MM.1S (cell line): ENCODE measurements at regions not wholly inside any gene's neighbourhood (a gene's known extent, or its start where the extent isn't known, plus 50 kb on each side); places are given as distances from the start of the nearest gene placed in this dataset.

Experiments used
- DNase-seq: peaks from one replicate; pipeline ENCODE4 v3.0.0-alpha.2; 2015
- H2AFZ ChIP-seq: fragments of 300-600 bp; sonication (generic); 2 replicates; pipeline ENCODE4 v1.6.0; 2016; ENCODE audit warnings: antibody characterized with exemption, low read length
- H3F3A ChIP-seq: fragments of 300-600 bp; sonication (generic); 2 replicates; pipeline ENCODE4 v1.6.1; 2016; ENCODE audit warnings: mild to moderate bottlenecking, antibody characterized with exemption, low read length, moderate library complexity, mixed read lengths; ENCODE audit not compliant: insufficient read depth
- H3K27ac ChIP-seq: fragments of 300-600 bp; sonication (generic); 2 replicates; pipeline ENCODE4 v1.5.1; 2016; ENCODE audit warnings: mild to moderate bottlenecking, low read length
- H3K27me3 ChIP-seq: fragments of 300-600 bp; sonication (generic); replicated peaks from 2 replicates; pipeline ENCODE4 v1.6.0; 2016; ENCODE audit warnings: low read length; ENCODE audit not compliant: insufficient read depth
- H3K36me3 ChIP-seq: fragments of 300-600 bp; sonication (generic); replicated peaks from 2 replicates; pipeline ENCODE4 v1.6.1; 2016; ENCODE audit warnings: mild to moderate bottlenecking, low read length, mixed read lengths; ENCODE audit not compliant: insufficient read depth
- H3K4me1 ChIP-seq: fragments of 300-600 bp; sonication (generic); 2 replicates; pipeline ENCODE4 v1.6.1; 2016; ENCODE audit warnings: low read length, mixed read lengths
- H3K4me2 ChIP-seq: fragments of 300-600 bp; sonication (generic); 2 replicates; pipeline ENCODE4 v1.6.0; 2016; ENCODE audit warnings: low read depth, low read length
- H3K4me3 ChIP-seq: fragments of 300-600 bp; sonication (generic); 2 replicates; pipeline ENCODE4 v1.5.1; 2016; ENCODE audit warnings: low read length, mixed read lengths
- H3K79me2 ChIP-seq: fragments of 300-600 bp; sonication (generic); 2 replicates; pipeline ENCODE4 v1.6.1; 2016; ENCODE audit warnings: mixed run types, low read length, mixed read lengths
- H3K9ac ChIP-seq: fragments of 300-600 bp; sonication (generic); 2 replicates; pipeline ENCODE4 v1.6.1; 2016; ENCODE audit warnings: low read length, mixed read lengths
- H3K9me2 ChIP-seq: fragments of 300-600 bp; sonication (generic); replicated peaks from 2 replicates; pipeline ENCODE4 v1.6.1; 2016; ENCODE audit warnings: mild to moderate bottlenecking, low read length, mixed read lengths; ENCODE audit not compliant: insufficient read depth
- H3K9me3 ChIP-seq: fragments of 300-600 bp; sonication (generic); replicated peaks from 2 replicates; pipeline ENCODE4 v1.6.1; 2016; ENCODE audit warnings: mild to moderate bottlenecking, low read length, mixed read lengths; ENCODE audit not compliant: insufficient read depth
- H4K20me1 ChIP-seq: fragments of 300-600 bp; sonication (generic); 2 replicates; pipeline ENCODE4 v1.6.1; 2016; ENCODE audit warnings: mild to moderate bottlenecking, low read length, moderate library complexity, mixed read lengths; ENCODE audit not compliant: insufficient read depth
- EZH2 ChIP-seq: fragments of 300-600 bp; sonication (generic); optimal IDR thresholded peaks from 2 replicates; pipeline ENCODE3; 2017; ENCODE audit warnings: low read depth, mild to moderate bottlenecking, antibody characterized with exemption, low read length, mixed read lengths
- EZH2phosphoT487 ChIP-seq: fragments of 300-600 bp; sonication (generic); IDR thresholded peaks from 2 replicates; pipeline ENCODE4 v1.6.1; 2018; ENCODE audit warnings: antibody characterized with exemption, low read length
- TF ChIP-seq, protein P1 (sequence below): fragments of 300-600 bp; sonication (generic); IDR thresholded peaks from 2 replicates; pipeline ENCODE4 v1.5.1; 2016; ENCODE audit warnings: antibody characterized with exemption, low read length, mixed read lengths

DNA sequence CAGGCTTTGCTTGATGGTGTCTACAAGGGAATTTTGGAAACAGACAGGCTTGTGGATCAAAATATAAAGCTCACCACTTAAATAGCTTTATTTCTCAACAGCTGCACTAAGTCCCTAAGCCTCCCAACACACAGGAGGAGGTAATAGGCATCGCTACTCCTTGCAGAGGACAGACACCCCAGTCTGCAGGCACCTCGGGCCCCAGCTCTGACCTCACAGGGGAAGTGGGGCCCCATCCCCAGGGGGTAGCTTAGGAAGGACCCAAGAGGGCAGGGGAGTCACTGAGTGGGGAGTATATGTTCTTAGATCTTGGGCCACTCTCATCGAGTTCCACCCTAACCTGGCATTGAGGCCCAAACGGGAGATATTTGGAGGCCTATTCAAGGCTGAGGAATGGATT is 66.7 kb upstream of the XPA start:
- Histone ChIP-seq H3K9me3 (no peaks in the 10 kb centered on the region), H3K4me3 (no peak overlapping the region), H3K36me3 (no peaks in the 10 kb centered on the region), H3K4me1 (no peaks in the 10 kb centered on the region), H3K79me2 (no peaks in the 10 kb centered on the region), H2AFZ (no peak overlapping the region), H3K9ac (no peak overlapping the region), H3K4me2 (no peak overlapping the region), H3F3A (no peaks in the 10 kb centered on the region), H4K20me1 (no peaks in the 10 kb centered on the region), H3K27ac (no peak overlapping the region), H3K27me3 (no peaks in the 10 kb centered on the region), H3K9me2 (no peaks in the 10 kb centered on the region)
- no peak for DNase-seq
- TF ChIP-seq EZH2phosphoT487 (no peak), EZH2 (no peak)
- TF ChIP-seq, protein P1, sequence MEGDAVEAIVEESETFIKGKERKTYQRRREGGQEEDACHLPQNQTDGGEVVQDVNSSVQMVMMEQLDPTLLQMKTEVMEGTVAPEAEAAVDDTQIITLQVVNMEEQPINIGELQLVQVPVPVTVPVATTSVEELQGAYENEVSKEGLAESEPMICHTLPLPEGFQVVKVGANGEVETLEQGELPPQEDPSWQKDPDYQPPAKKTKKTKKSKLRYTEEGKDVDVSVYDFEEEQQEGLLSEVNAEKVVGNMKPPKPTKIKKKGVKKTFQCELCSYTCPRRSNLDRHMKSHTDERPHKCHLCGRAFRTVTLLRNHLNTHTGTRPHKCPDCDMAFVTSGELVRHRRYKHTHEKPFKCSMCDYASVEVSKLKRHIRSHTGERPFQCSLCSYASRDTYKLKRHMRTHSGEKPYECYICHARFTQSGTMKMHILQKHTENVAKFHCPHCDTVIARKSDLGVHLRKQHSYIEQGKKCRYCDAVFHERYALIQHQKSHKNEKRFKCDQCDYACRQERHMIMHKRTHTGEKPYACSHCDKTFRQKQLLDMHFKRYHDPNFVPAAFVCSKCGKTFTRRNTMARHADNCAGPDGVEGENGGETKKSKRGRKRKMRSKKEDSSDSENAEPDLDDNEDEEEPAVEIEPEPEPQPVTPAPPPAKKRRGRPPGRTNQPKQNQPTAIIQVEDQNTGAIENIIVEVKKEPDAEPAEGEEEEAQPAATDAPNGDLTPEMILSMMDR, result no peak

DNA sequence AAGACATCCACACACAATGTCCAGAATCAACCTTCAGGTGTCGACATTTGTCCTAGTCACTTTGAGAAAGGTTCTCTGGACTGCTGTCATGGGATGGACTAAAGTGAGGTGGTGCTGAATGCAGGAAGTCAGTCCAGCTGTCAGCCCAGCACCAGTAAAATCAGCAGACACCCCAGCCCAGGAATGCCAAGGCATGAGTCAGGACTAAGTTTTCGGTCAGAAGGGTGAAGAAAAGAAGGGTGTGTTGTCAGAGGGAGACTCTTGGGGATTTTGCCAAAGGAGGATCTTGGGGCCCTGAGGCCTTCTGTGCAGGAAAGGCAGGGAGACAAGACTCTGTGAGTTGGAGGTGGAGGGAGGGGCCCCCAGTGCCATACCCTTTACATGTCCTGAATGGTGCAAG is 69.0 kb upstream of the XPA start:
- H3K4me2 ChIP-seq, result no peak overlapping the region
- H2AFZ ChIP-seq, result no peak overlapping the region
- no peaks in the 10 kb centered on the region for H3K27me3 ChIP-seq
- H3K9me3 ChIP-seq, result no peaks in the 10 kb centered on the region
- no peak overlapping the region for H3K27ac ChIP-seq
- H3K4me3 ChIP-seq, result no peak overlapping the region
- H3K9ac ChIP-seq, result no peak overlapping the region
- TF ChIP-seq EZH2phosphoT487, result no peak
- TF ChIP-seq, protein P1, result no peak
- TF ChIP-seq EZH2, result no peak
- no peaks in the 10 kb centered on the region for H3K9me2 ChIP-seq
- H4K20me1 ChIP-seq, result no peaks in the 10 kb centered on the region
- no peaks in the 10 kb centered on the region for H3K4me1 ChIP-seq
- H3K36me3 ChIP-seq, result no peaks in the 10 kb centered on the region
- DNase-seq, result no peak
- no peaks in the 10 kb centered on the region for H3F3A ChIP-seq
- H3K79me2 ChIP-seq, result no peaks in the 10 kb centered on the region

DNA sequence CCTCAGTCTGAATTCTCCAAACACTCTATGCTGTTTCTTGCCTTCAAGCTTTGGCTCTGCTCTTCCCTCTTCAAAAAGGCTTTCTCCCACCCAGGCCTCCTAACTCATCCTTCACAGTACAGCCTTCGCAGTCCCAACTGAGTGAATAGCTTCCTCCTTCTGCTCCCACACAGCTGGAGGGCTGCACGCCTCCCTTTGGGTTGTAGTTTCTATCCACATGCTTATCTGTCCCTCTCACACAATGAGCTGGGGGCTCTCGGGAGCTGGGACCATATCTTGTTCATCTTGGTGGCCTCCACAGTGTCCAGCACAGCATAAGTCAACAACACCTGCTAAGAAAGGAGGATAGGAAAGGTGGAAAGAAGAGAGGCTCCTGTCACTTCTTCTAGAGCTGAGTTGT is 69.5 kb upstream of the XPA start:
- Histone ChIP-seq H3K79me2 (no peaks in the 10 kb centered on the region), H2AFZ (no peak overlapping the region), H3F3A (no peaks in the 10 kb centered on the region), H3K4me2 (no peak overlapping the region), H3K9me2 (no peaks in the 10 kb centered on the region), H3K4me3 (no peak overlapping the region), H3K27ac (no peak overlapping the region), H3K27me3 (no peaks in the 10 kb centered on the region), H3K36me3 (no peaks in the 10 kb centered on the region), H3K9ac (no peak overlapping the region), H4K20me1 (no peaks in the 10 kb centered on the region), H3K9me3 (no peaks in the 10 kb centered on the region), H3K4me1 (no peaks in the 10 kb centered on the region)
- TF ChIP-seq EZH2phosphoT487 (no peak), EZH2 (no peak)
- DNase-seq, result no peak

DNA sequence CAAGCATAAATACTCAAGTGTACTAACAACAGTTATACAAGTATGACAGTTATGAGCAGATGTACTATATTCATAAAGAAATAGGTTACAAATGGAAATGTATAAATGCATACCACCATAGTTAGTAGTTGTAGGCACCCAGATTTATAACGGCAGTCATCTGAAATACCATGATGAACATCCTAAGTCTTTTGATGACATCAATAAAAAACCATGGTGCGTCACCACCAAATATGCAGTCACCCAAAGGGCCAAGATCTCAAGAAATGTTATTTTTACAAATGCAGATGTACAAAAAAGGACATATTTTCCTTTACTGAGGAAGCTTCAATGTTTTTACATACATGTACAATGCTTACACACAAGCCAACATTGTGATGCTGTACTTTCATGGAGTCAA is 70.8 kb upstream of the XPA start:
- Histone ChIP-seq H3F3A (no peaks in the 10 kb centered on the region), H3K4me1 (no peaks in the 10 kb centered on the region), H3K27ac (no peak overlapping the region), H3K27me3 (no peaks in the 10 kb centered on the region), H3K4me2 (no peak overlapping the region), H3K36me3 (no peaks in the 10 kb centered on the region), H3K9me2 (no peaks in the 10 kb centered on the region), H2AFZ (no peak overlapping the region), H3K9me3 (no peaks in the 10 kb centered on the region), H3K9ac (no peak overlapping the region), H3K79me2 (no peaks in the 10 kb centered on the region), H4K20me1 (no peaks in the 10 kb centered on the region), H3K4me3 (no peak overlapping the region)
- TF ChIP-seq, protein P1, result no peak
- TF ChIP-seq EZH2phosphoT487, result no peak
- TF ChIP-seq EZH2, result no peak
- no peak for DNase-seq
